ENCODE measurements at regions not wholly inside any gene's neighbourhood (a gene's known extent, or its start where the extent isn't known, plus 50 kb on each side); places are given as distances from the start of the nearest gene placed in this dataset.
"Not testable (repeated sequence)": the region's sequence is repeated elsewhere in the genome, so short reads cannot be mapped to it uniquely, and the experiment has no call there.

- H3K4me3 ChIP-seq (ENCODE audit: insufficient read length, low read depth); DNase-seq (ENCODE audit: low read depth, low spot score); H3K4me1 ChIP-seq (ENCODE audit: insufficient read depth, insufficient read length); H3K9ac ChIP-seq (ENCODE audit: insufficient read length, low read depth); H3K27me3 ChIP-seq (ENCODE audit: insufficient read depth, insufficient read length); H3K36me3 ChIP-seq (ENCODE audit: insufficient read depth, insufficient read length, low read length); H3K9me3 ChIP-seq (ENCODE audit: insufficient read depth, low read length): not testable (repeated sequence)
These were observed 236.2 kb downstream of the SPATA31A6 start for GRCh38 chr9:42419652-42420051.

- H3K4me3 ChIP-seq (ENCODE audit: insufficient read length, low read depth); H3K36me3 ChIP-seq (ENCODE audit: insufficient read depth, insufficient read length, low read length); DNase-seq (ENCODE audit: low read depth, low spot score); H3K9me3 ChIP-seq (ENCODE audit: insufficient read depth, low read length); H3K27me3 ChIP-seq (ENCODE audit: insufficient read depth, insufficient read length); H3K4me1 ChIP-seq (ENCODE audit: insufficient read depth, insufficient read length); H3K9ac ChIP-seq (ENCODE audit: insufficient read length, low read depth): not testable (repeated sequence)
These were observed 236.9 kb downstream of the SPATA31A6 start for GRCh38 chr9:42420324-42420723.

GRCh38 chr9:42421630-42422029, 238.2 kb downstream of the SPATA31A6 start:
- H3K9me3 ChIP-seq (ENCODE audit: insufficient read depth, low read length); H3K4me3 ChIP-seq (ENCODE audit: insufficient read length, low read depth); H3K36me3 ChIP-seq (ENCODE audit: insufficient read depth, insufficient read length, low read length); DNase-seq (ENCODE audit: low read depth, low spot score); H3K9ac ChIP-seq (ENCODE audit: insufficient read length, low read depth); H3K4me1 ChIP-seq (ENCODE audit: insufficient read depth, insufficient read length); H3K27me3 ChIP-seq (ENCODE audit: insufficient read depth, insufficient read length): not testable (repeated sequence)

GRCh38 chr9:42430674-42431615, 247.5 kb downstream of the SPATA31A6 start:
- not testable (repeated sequence) for H3K27me3 ChIP-seq (ENCODE audit: insufficient read depth, insufficient read length); H3K4me3 ChIP-seq (ENCODE audit: insufficient read length, low read depth); H3K36me3 ChIP-seq (ENCODE audit: insufficient read depth, insufficient read length, low read length); H3K4me1 ChIP-seq (ENCODE audit: insufficient read depth, insufficient read length); DNase-seq (ENCODE audit: low read depth, low spot score); H3K9me3 ChIP-seq (ENCODE audit: insufficient read depth, low read length); H3K9ac ChIP-seq (ENCODE audit: insufficient read length, low read depth)

- H3K27me3 ChIP-seq (ENCODE audit: insufficient read depth, insufficient read length); H3K36me3 ChIP-seq (ENCODE audit: insufficient read depth, insufficient read length, low read length); H3K9ac ChIP-seq (ENCODE audit: insufficient read length, low read depth); H3K9me3 ChIP-seq (ENCODE audit: insufficient read depth, low read length); H3K4me3 ChIP-seq (ENCODE audit: insufficient read length, low read depth); DNase-seq (ENCODE audit: low read depth, low spot score); H3K4me1 ChIP-seq (ENCODE audit: insufficient read depth, insufficient read length): not testable (repeated sequence)
These were observed 248.2 kb downstream of the SPATA31A6 start for GRCh38 chr9:42431616-42432010.

GRCh38 chr9:42434844-42435714, 251.6 kb downstream of the SPATA31A6 start:
- not testable (repeated sequence) for H3K4me3 ChIP-seq (ENCODE audit: insufficient read length, low read depth); H3K27me3 ChIP-seq (ENCODE audit: insufficient read depth, insufficient read length); DNase-seq (ENCODE audit: low read depth, low spot score); H3K9ac ChIP-seq (ENCODE audit: insufficient read length, low read depth); H3K36me3 ChIP-seq (ENCODE audit: insufficient read depth, insufficient read length, low read length); H3K4me1 ChIP-seq (ENCODE audit: insufficient read depth, insufficient read length); H3K9me3 ChIP-seq (ENCODE audit: insufficient read depth, low read length)

- H3K4me1 ChIP-seq (ENCODE audit: insufficient read depth, insufficient read length); H3K27me3 ChIP-seq (ENCODE audit: insufficient read depth, insufficient read length); H3K36me3 ChIP-seq (ENCODE audit: insufficient read depth, insufficient read length, low read length); H3K9me3 ChIP-seq (ENCODE audit: insufficient read depth, low read length); DNase-seq (ENCODE audit: low read depth, low spot score); H3K4me3 ChIP-seq (ENCODE audit: insufficient read length, low read depth); H3K9ac ChIP-seq (ENCODE audit: insufficient read length, low read depth): not testable (repeated sequence)
These were observed 252.4 kb downstream of the SPATA31A6 start for GRCh38 chr9:42435715-42436342.

GRCh38 chr9:42437057-42437759, 253.7 kb downstream of the SPATA31A6 start:
- not testable (repeated sequence) for H3K36me3 ChIP-seq (ENCODE audit: insufficient read depth, insufficient read length, low read length); H3K9ac ChIP-seq (ENCODE audit: insufficient read length, low read depth); H3K27me3 ChIP-seq (ENCODE audit: insufficient read depth, insufficient read length); H3K4me1 ChIP-seq (ENCODE audit: insufficient read depth, insufficient read length); DNase-seq (ENCODE audit: low read depth, low spot score); H3K4me3 ChIP-seq (ENCODE audit: insufficient read length, low read depth); H3K9me3 ChIP-seq (ENCODE audit: insufficient read depth, low read length)

GRCh38 chr9:42442680-42443079, 259.2 kb downstream of the SPATA31A6 start:
- not testable (repeated sequence) for H3K36me3 ChIP-seq (ENCODE audit: insufficient read depth, insufficient read length, low read length); H3K27me3 ChIP-seq (ENCODE audit: insufficient read depth, insufficient read length); H3K9me3 ChIP-seq (ENCODE audit: insufficient read depth, low read length); H3K4me3 ChIP-seq (ENCODE audit: insufficient read length, low read depth); H3K9ac ChIP-seq (ENCODE audit: insufficient read length, low read depth); DNase-seq (ENCODE audit: low read depth, low spot score); H3K4me1 ChIP-seq (ENCODE audit: insufficient read depth, insufficient read length)

- not testable (repeated sequence) for H3K36me3 ChIP-seq (ENCODE audit: insufficient read depth, insufficient read length, low read length); H3K4me1 ChIP-seq (ENCODE audit: insufficient read depth, insufficient read length); DNase-seq (ENCODE audit: low read depth, low spot score); H3K9ac ChIP-seq (ENCODE audit: insufficient read length, low read depth); H3K9me3 ChIP-seq (ENCODE audit: insufficient read depth, low read length); H3K4me3 ChIP-seq (ENCODE audit: insufficient read length, low read depth); H3K27me3 ChIP-seq (ENCODE audit: insufficient read depth, insufficient read length)
These were observed 260.0 kb downstream of the SPATA31A6 start for GRCh38 chr9:42443414-42443813.

- not testable (repeated sequence) for H3K9ac ChIP-seq (ENCODE audit: insufficient read length, low read depth); H3K9me3 ChIP-seq (ENCODE audit: insufficient read depth, low read length); H3K4me3 ChIP-seq (ENCODE audit: insufficient read length, low read depth); H3K36me3 ChIP-seq (ENCODE audit: insufficient read depth, insufficient read length, low read length); H3K27me3 ChIP-seq (ENCODE audit: insufficient read depth, insufficient read length); DNase-seq (ENCODE audit: low read depth, low spot score); H3K4me1 ChIP-seq (ENCODE audit: insufficient read depth, insufficient read length)
These were observed 278.0 kb downstream of the SPATA31A6 start for GRCh38 chr9:42461436-42461835.

Data from NT2/D1 (cell line).